Activated CD4-positive, alpha-beta T cell treated with anti-CD3 and anti-CD28 coated beads, Interleukin-2, amount 10 ng/mL, durations not matched to agents 7 days and 5 days (primary cell): ENCODE measurements at regions not wholly inside any gene's neighbourhood (a gene's known extent, or its start where the extent isn't known, plus 50 kb on each side); places are given as distances from the start of the nearest gene placed in this dataset.

Source experiments
- CTCF ChIA-PET: fragments of 350-600 bp; sonication (Branson Sonifier 250); formaldehyde crosslinking; loops from one replicate; lab custom pipeline; 2021; ENCODE audit warnings: antibody characterized with exemption; lab: Charles Lee
- POLR2A ChIA-PET: fragments of 350-600 bp; sonication (Branson Sonifier 250); formaldehyde crosslinking; loops from one replicate; lab custom pipeline; 2021; ENCODE audit warnings: antibody characterized with exemption; lab: Charles Lee
- DNase-seq: peaks from one replicate; pipeline ENCODE4 v3.0.0-alpha.2; 2020
- H3K27ac Mint-ChIP-seq: one replicate; pipeline ENCODE4 v1.8.0; 2021; ENCODE audit warnings: mild to moderate bottlenecking, moderate library complexity, mixed read lengths
- H3K27me3 Mint-ChIP-seq: one replicate; pipeline ENCODE4 v1.8.0; 2021; ENCODE audit warnings: mixed read lengths
- H3K36me3 Mint-ChIP-seq: one replicate; pipeline ENCODE4 v1.8.0; 2021; ENCODE audit warnings: low read depth, mixed read lengths
- H3K4me1 Mint-ChIP-seq: one replicate; pipeline ENCODE4 v1.8.0; 2021; ENCODE audit warnings: mixed read lengths
- H3K4me3 Mint-ChIP-seq: one replicate; pipeline ENCODE4 v1.8.0; 2021; ENCODE audit warnings: mild to moderate bottlenecking, moderate library complexity, mixed read lengths
- H3K9me3 Mint-ChIP-seq: one replicate; pipeline ENCODE4 v1.8.0; 2021; ENCODE audit warnings: mixed read lengths

- Mint-ChIP-seq H3K27ac (no peak overlapping the region), H3K4me3 (no peak overlapping the region), H3K27me3 (peaks cover 15% of the 10 kb centered on the region), H3K4me1 (no peaks in the 10 kb centered on the region), H3K36me3 (no peaks in the 10 kb centered on the region), H3K9me3 (no peaks in the 10 kb centered on the region)
- no peak for DNase-seq
- ChIA-PET POLR2A (no interaction called here), CTCF (no interaction called here)
Measured at GRCh38 chr5:39513236-39513635, 88.5 kb upstream of the DAB2 start.

DNA sequence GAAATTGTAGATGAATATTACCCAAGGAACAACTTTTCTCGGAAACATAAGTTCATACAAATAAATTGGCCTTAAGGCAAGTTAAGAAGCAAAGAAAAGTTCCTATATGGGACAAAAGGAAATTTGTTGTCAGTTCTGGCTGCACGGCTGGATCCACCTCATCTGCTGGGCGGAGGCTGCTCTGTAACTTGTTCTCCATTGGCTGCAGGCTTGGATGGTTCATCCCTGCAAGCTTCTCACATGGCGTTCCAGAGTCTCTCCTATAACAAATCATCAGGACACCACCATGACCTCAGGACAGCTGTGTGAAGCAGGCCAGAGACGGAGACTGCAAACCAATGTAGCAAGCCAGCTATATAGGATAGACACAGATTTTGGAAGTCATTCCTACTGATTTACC, 81.4 kb upstream of the DAB2 start:
- Mint-ChIP-seq H3K4me3 (no peak overlapping the region), H3K36me3 (no peaks in the 10 kb centered on the region), H3K9me3 (no peaks in the 10 kb centered on the region), H3K27me3 (peaks cover 10% of the 10 kb centered on the region), H3K4me1 (no peaks in the 10 kb centered on the region), H3K27ac (no peak overlapping the region)
- DNase-seq, result no peak
- ChIA-PET POLR2A (no interaction called here), CTCF (no interaction called here)

DNA sequence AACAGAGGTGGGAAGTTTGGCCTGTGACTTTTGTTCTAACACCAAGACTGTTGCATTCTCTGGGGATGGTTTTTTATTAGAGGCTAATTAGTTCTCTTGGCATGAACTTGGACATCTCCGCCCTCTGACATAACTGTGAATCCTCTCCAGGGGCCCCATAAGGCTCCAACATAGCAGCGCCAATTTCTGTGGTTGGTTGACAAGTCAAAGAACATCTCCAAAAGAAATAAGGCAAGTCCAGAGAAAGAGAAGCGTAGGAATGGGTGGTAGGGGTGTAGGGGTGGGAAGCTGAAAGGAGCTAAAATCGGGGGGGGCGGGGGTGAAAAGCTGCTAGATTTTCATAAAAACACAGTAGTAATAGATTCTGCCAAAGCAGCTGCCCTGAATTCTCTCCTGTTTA, 81.0 kb upstream of the DAB2 start:
- DNase-seq, result no peak
- H3K4me3 Mint-ChIP-seq, result no peak overlapping the region
- ChIA-PET POLR2A (no interaction called here), CTCF (interaction anchor here (1.2 kb wide), 1 partner anchor 40 kb away, joined by 3 read pairs; no protein-coding TSS in a partner anchor)
- H3K4me1 Mint-ChIP-seq, result no peaks in the 10 kb centered on the region
- H3K36me3 Mint-ChIP-seq, result no peaks in the 10 kb centered on the region
- no peak overlapping the region for H3K27ac Mint-ChIP-seq
- H3K27me3 Mint-ChIP-seq, result peaks cover 9% of the 10 kb centered on the region
- H3K9me3 Mint-ChIP-seq, result no peaks in the 10 kb centered on the region

DNA sequence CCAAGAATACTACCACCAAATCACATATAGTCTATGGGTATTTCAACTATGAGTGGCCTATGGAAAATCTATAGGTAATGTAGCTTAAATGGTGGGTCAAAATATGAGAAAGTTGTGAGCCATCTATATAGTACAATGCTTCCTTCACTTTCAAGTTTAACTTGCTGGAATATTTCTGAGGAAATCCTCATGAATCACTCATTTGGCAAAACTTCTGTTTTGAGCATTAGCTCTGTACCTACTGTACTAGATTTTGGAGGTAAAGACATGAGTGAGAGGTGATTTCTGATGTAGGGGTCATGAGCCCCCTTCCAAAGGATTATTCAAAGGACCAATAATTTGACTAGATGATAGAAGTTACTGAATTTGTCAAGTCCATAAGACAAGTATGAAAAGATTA, 80.6 kb upstream of the DAB2 start:
- CTCF ChIA-PET, result interaction anchor here (1.2 kb wide), 1 partner anchor 40 kb away, joined by 3 read pairs; no protein-coding TSS in a partner anchor
- Mint-ChIP-seq H3K27ac (no peak overlapping the region), H3K9me3 (no peaks in the 10 kb centered on the region), H3K4me1 (no peaks in the 10 kb centered on the region), H3K36me3 (no peaks in the 10 kb centered on the region), H3K27me3 (peaks cover 9% of the 10 kb centered on the region), H3K4me3 (no peak overlapping the region)
- POLR2A ChIA-PET, result no interaction called here
- DNase-seq, result no peak

GRCh38 chr5:39503155-39503554, 78.4 kb upstream of the DAB2 start:
- H3K27ac Mint-ChIP-seq, result no peak overlapping the region
- no peaks in the 10 kb centered on the region for H3K9me3 Mint-ChIP-seq
- H3K4me1 Mint-ChIP-seq, result no peaks in the 10 kb centered on the region
- no peak overlapping the region for H3K4me3 Mint-ChIP-seq
- no peak for DNase-seq
- no peaks in the 10 kb centered on the region for H3K36me3 Mint-ChIP-seq
- POLR2A ChIA-PET, result no interaction called here
- CTCF ChIA-PET, result no interaction called here
- H3K27me3 Mint-ChIP-seq, result peaks cover 9% of the 10 kb centered on the region

GRCh38 chr5:39502704-39503103, 77.9 kb upstream of the DAB2 start:
- Mint-ChIP-seq H3K27ac (no peak overlapping the region), H3K4me3 (no peak overlapping the region), H3K4me1 (no peaks in the 10 kb centered on the region), H3K9me3 (no peaks in the 10 kb centered on the region), H3K36me3 (no peaks in the 10 kb centered on the region), H3K27me3 (peaks cover 11% of the 10 kb centered on the region)
- POLR2A ChIA-PET, result no interaction called here
- CTCF ChIA-PET, result no interaction called here
- no peak for DNase-seq

DNA sequence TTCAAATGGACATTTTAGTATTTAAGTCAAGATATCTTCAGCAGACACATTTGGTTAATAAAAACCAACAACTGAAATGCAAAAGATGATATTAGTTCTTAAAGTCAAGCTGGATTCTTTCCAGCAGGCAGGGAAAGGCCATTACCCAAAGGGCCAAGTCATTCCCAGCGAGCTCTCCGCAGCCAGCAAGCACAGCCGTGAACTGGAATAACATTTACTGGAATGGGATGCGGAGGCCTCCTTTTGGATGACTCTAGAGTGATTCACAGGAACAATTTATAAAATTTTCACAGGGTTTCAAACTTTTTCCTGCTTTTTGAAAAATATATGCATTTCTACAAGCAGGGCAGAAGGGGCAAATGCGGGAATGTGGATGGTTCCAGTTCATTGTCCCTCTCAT, 76.6 kb upstream of the DAB2 start:
- H3K36me3 Mint-ChIP-seq, result no peaks in the 10 kb centered on the region
- no peaks in the 10 kb centered on the region for H3K9me3 Mint-ChIP-seq
- no peak overlapping the region for H3K4me3 Mint-ChIP-seq
- ChIA-PET POLR2A (no interaction called here), CTCF (interaction anchor here (0.6 kb wide), 1 partner anchor 330 kb away, joined by 4 read pairs; no protein-coding TSS in a partner anchor)
- no peaks in the 10 kb centered on the region for H3K4me1 Mint-ChIP-seq
- H3K27ac Mint-ChIP-seq, result no peak overlapping the region
- no peak for DNase-seq
- H3K27me3 Mint-ChIP-seq, result peaks cover 11% of the 10 kb centered on the region

- Mint-ChIP-seq H3K4me3 (no peak overlapping the region), H3K9me3 (no peaks in the 10 kb centered on the region), H3K36me3 (no peaks in the 10 kb centered on the region), H3K27me3 (peaks cover 11% of the 10 kb centered on the region), H3K4me1 (no peaks in the 10 kb centered on the region), H3K27ac (no peak overlapping the region)
- ChIA-PET POLR2A (no interaction called here), CTCF (interaction anchor here (0.6 kb wide), 1 partner anchor 329 kb away, joined by 4 read pairs; no protein-coding TSS in a partner anchor)
- DNase-seq, result no peak
Measured at GRCh38 chr5:39500551-39501175, 75.9 kb upstream of the DAB2 start.

DNA sequence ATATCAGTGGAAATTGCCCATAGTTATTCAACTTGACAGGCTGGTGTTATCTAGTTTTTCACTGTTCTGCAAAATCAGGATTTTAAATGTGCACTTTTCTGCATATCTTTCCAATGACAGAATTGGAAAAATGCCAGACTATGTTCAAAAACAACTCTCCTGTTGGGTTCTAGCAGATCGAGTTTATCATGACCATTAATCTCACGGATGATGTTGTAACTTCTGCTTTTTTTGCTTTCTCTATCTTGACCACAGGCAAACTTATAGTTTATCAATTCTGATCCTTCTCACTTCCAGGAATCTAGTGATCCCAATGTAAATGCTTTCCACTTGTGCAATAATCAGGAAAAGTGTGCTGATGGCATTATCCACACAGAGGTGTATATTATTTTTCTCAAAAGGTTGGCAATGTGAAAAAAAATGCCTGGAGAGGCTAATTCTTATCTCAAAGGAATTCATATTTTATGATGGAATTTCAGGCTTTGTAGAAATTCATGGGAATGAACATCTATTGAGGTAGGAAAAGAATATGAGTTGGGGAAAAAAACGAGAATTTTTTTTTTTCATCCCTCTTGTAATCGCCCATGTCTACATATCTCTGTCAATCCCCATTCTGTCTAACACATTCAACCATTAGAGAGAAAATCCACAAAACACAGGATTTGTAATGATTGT, 73.6 kb upstream of the DAB2 start:
- H3K4me3 Mint-ChIP-seq, result no peak overlapping the region
- no peak for DNase-seq
- no peaks in the 10 kb centered on the region for H3K9me3 Mint-ChIP-seq
- no peaks in the 10 kb centered on the region for H3K36me3 Mint-ChIP-seq
- ChIA-PET POLR2A (no interaction called here), CTCF (no interaction called here)
- H3K27me3 Mint-ChIP-seq, result peaks cover 16% of the 10 kb centered on the region
- no peaks in the 10 kb centered on the region for H3K4me1 Mint-ChIP-seq
- H3K27ac Mint-ChIP-seq, result no peak overlapping the region

GRCh38 chr5:39497322-39497721, 72.5 kb upstream of the DAB2 start:
- Mint-ChIP-seq H3K4me1 (no peaks in the 10 kb centered on the region), H3K27me3 (peaks cover 16% of the 10 kb centered on the region), H3K27ac (no peak overlapping the region), H3K9me3 (no peaks in the 10 kb centered on the region), H3K4me3 (no peak overlapping the region), H3K36me3 (no peaks in the 10 kb centered on the region)
- no peak for DNase-seq
- ChIA-PET CTCF (interaction anchor here (0.6 kb wide), 1 partner anchor 1376 kb away, joined by 3 read pairs; no protein-coding TSS in a partner anchor), POLR2A (no interaction called here)

GRCh38 chr5:39495227-39495626, 70.4 kb upstream of the DAB2 start:
- POLR2A ChIA-PET, result no interaction called here
- CTCF ChIA-PET, result interaction anchor here (0.6 kb wide), 1 partner anchor 177 kb away, joined by 3 read pairs; no protein-coding TSS in a partner anchor
- DNase-seq, result no peak
- Mint-ChIP-seq H3K27me3 (peaks cover 17% of the 10 kb centered on the region), H3K4me1 (no peaks in the 10 kb centered on the region), H3K27ac (no peak overlapping the region), H3K9me3 (no peaks in the 10 kb centered on the region), H3K4me3 (no peak overlapping the region), H3K36me3 (no peaks in the 10 kb centered on the region)

DNA sequence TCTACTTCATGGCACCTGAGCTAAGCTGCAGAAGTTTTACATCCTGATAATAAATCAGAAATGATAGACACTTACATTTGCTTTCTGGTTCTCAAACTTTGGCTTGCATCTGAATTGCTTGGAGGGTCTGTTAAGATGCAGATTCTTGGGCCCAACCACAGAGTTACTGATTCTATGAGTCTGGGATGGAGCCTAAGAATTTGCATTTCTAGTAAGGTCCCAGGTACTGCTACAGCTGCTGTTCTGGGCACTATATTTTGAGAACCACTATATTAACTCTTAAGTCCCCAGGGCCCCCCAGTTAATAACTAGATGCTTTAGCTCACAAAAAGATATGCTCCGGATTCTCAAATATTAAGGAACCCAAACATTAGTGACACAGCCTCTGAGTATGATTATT, 69.8 kb upstream of the DAB2 start:
- no peak overlapping the region for H3K4me3 Mint-ChIP-seq
- DNase-seq, result no peak
- ChIA-PET CTCF (no interaction called here), POLR2A (no interaction called here)
- H3K27ac Mint-ChIP-seq, result no peak overlapping the region
- peaks cover 21% of the 10 kb centered on the region for H3K27me3 Mint-ChIP-seq
- H3K4me1 Mint-ChIP-seq, result no peaks in the 10 kb centered on the region
- H3K9me3 Mint-ChIP-seq, result peaks cover 4% of the 10 kb centered on the region
- H3K36me3 Mint-ChIP-seq, result no peaks in the 10 kb centered on the region

- Mint-ChIP-seq H3K4me1 (no peaks in the 10 kb centered on the region), H3K4me3 (no peak overlapping the region), H3K27me3 (peaks cover 22% of the 10 kb centered on the region), H3K9me3 (peaks cover 6% of the 10 kb centered on the region), H3K36me3 (no peaks in the 10 kb centered on the region), H3K27ac (no peak overlapping the region)
- ChIA-PET CTCF (no interaction called here), POLR2A (no interaction called here)
- no peak for DNase-seq
Measured at GRCh38 chr5:39494107-39494510, 69.3 kb upstream of the DAB2 start.
